K562 (cell line): ENCODE measurements at regions not wholly inside any gene's neighbourhood (a gene's known extent, or its start where the extent isn't known, plus 50 kb on each side); places are given as distances from the start of the nearest gene placed in this dataset.

Source experiments
- ATAC-seq: fragments of 200-7000 bp; cut with Tn5 transposase; 3 replicates; pipeline ENCODE4 v1.9.1; 2020; ENCODE audit warnings: moderate library complexity
- BruUV-seq: library from RNA; stranded (reverse); fragments of 400-500 nt; replicated peaks from 2 replicates; lab custom pipeline; 2021; lab: Mats Ljungman, UMichigan
- CTCF ChIA-PET: fragments of 300-600 bp; formaldehyde crosslinking; extraction: SDS; loops from one replicate; lab custom pipeline; 2021; ENCODE audit warnings: low intra/inter-chr PET ratio; lab: Yijun Ruan, JAX
- POLR2A ChIA-PET: fragments of 300-600, 350-650 bp; sonication (Branson Sonifier 250); formaldehyde crosslinking; extraction: SDS; loops from one replicate; lab custom pipeline; 2021; ENCODE audit warnings: antibody characterized with exemption, inconsistent platforms; lab: Yijun Ruan, JAX
- DNase-seq, 4 experiments: peaks; one replicate each; pipeline versions ENCODE4 v3.0.0 to v3.0.0-alpha.2; 2011 to 2018; ENCODE audit warnings: low spot score in 3 of 4, mixed read lengths in 3 of 4; ENCODE audit errors: extremely low read depth in 1 of 4
- FAIRE-seq: peaks from 2 replicates; lab custom pipeline; 2011; peaks lifted over from hg19 to GRCh38; lab: Jason Lieb, UNC
- H2AFZ ChIP-seq: 2 replicates; pipeline ENCODE4 v1.6.0; 2011; ENCODE audit warnings: low read depth, low read length, control low read depth, inconsistent platforms
- H3K27ac ChIP-seq: fragments of 200-600 bp; 3 replicates; pipeline ENCODE4 v1.8.0; 2011; ENCODE audit warnings: low read depth, mild to moderate bottlenecking, control low read depth, inconsistent platforms, low read length, moderate library complexity, mixed read lengths; ENCODE audit errors: extremely low read depth
- H3K27me3 ChIP-seq, 2 experiments: fragments of 300-600 bp in 1 of 2; 2 replicates in 1 of 2; 3 replicates in 1 of 2; pipeline versions ENCODE4 v1.6.0 to v1.8.0; 2011; ENCODE audit warnings: inconsistent platforms in 2 of 2, low read length in 2 of 2, mild to moderate bottlenecking in 1 of 2, mixed read lengths in 1 of 2, moderate library complexity in 1 of 2; ENCODE audit not compliant: control insufficient read depth in 2 of 2, insufficient read depth in 2 of 2
- H3K36me3 ChIP-seq: fragments of 300-600 bp; 3 replicates; pipeline ENCODE4 v1.8.0; 2011; ENCODE audit warnings: mild to moderate bottlenecking, low read length, inconsistent platforms; ENCODE audit not compliant: control insufficient read depth, insufficient read depth
- H3K4me1 ChIP-seq, 2 experiments: fragments of 200-600 bp in 1 of 2; replicated peaks in 1 of 2; 2 replicates in 1 of 2; 3 replicates in 1 of 2; pipeline versions ENCODE4 v1.5.1 to v1.8.0; 2011; ENCODE audit warnings: inconsistent platforms in 2 of 2, low read length in 2 of 2, mild to moderate bottlenecking in 1 of 2, mixed read lengths in 1 of 2, moderate library complexity in 1 of 2; ENCODE audit not compliant: control insufficient read depth in 2 of 2, insufficient read depth in 2 of 2
- H3K4me2 ChIP-seq: 2 replicates; pipeline ENCODE4 v1.6.1; 2011; ENCODE audit warnings: low read length, control low read depth, inconsistent platforms, mixed read lengths; ENCODE audit not compliant: insufficient read depth
- H3K4me3 ChIP-seq: fragments of 200-600 bp; sonication (generic), shearing (Covaris generic); 2 replicates; pipeline ENCODE4 v1.5.1; 2016; ENCODE audit warnings: control low read depth, inconsistent platforms
- H3K79me2 ChIP-seq: fragments of 200-600 bp; 3 replicates; pipeline ENCODE4 v1.8.0; 2011; ENCODE audit warnings: low read length, inconsistent platforms; ENCODE audit not compliant: control insufficient read depth, insufficient read depth
- H3K9ac ChIP-seq, 2 experiments: 2 replicates each; pipeline versions ENCODE4 v1.6.0 to v1.6.1; 2011; ENCODE audit warnings: low read depth in 2 of 2, low read length in 2 of 2, control low read depth in 1 of 2, inconsistent platforms in 1 of 2, mild to moderate bottlenecking in 1 of 2, mixed read lengths in 1 of 2; ENCODE audit not compliant: insufficient read depth in 1 of 2
- H3K9me1 ChIP-seq: one replicate; pipeline ENCODE4 v1.6.0; 2011; ENCODE audit warnings: inconsistent platforms, mild to moderate bottlenecking, low read length, moderate library complexity; ENCODE audit not compliant: control insufficient read depth, insufficient read depth
- H3K9me3 ChIP-seq: replicated peaks from 2 replicates; pipeline ENCODE4 v1.5.1; 2011; ENCODE audit warnings: low read depth, low read length, inconsistent platforms; ENCODE audit not compliant: control insufficient read depth, insufficient read depth
- H4K20me1 ChIP-seq: replicated peaks from 2 replicates; pipeline ENCODE4 v1.6.1; 2011; ENCODE audit warnings: low read length, inconsistent platforms, mixed read lengths; ENCODE audit not compliant: control insufficient read depth, insufficient read depth
- DACH1 ChIP-seq: fragments of 450-650 bp; IDR thresholded peaks from 2 replicates; pipeline ENCODE4 v1.6.1; 2018; ENCODE audit not compliant: partially characterized antibody
- FOXJ2 ChIP-seq: fragments of 200-800 bp; sonication (Bioruptor generic); IDR thresholded peaks from 2 replicates; pipeline ENCODE4 v1.6.1; 2016; ENCODE audit warnings: missing genetic modification characterization, missing compliant biosample characterization
- MAFG ChIP-seq: fragments of 450-650 bp; conservative IDR thresholded peaks from 2 replicates; pipeline ENCODE4 v1.6.1; 2016; ENCODE audit warnings: missing genetic modification characterization, missing compliant biosample characterization
- MECOM ChIP-seq: fragments of 250-450 bp; sonication (Bioruptor Pico); IDR thresholded peaks from 2 replicates; pipeline ENCODE4 v1.8.0; 2022; ENCODE audit warnings: inconsistent platforms
- MTA3 ChIP-seq: fragments of 450-650 bp; formaldehyde crosslinking; IDR thresholded peaks from 2 replicates; pipeline ENCODE4 v1.6.1; 2017; ENCODE audit warnings: mild to moderate bottlenecking, borderline replicate concordance
- TBP ChIP-seq: optimal IDR thresholded peaks from 2 replicates; pipeline ENCODE3; 2011; ENCODE audit warnings: low read depth, low read length, improper control_type of control experiment
- ZBED1 ChIP-seq: IDR thresholded peaks from 2 replicates; pipeline ENCODE4 v1.6.1; 2014
- ZKSCAN3 ChIP-seq: fragments of 250-450 bp; sonication (Bioruptor Pico); IDR thresholded peaks from 2 replicates; pipeline ENCODE4 v1.4.0; 2020
- ZNF146 ChIP-seq: IDR thresholded peaks from one replicate; pipeline ENCODE4 v1.6.1; 2018; ENCODE audit warnings: missing compliant biosample characterization; ENCODE audit not compliant: unreplicated experiment
- ZNF174 ChIP-seq: fragments of 250-450 bp; sonication (Bioruptor Pico); IDR thresholded peaks from 2 replicates; pipeline ENCODE4 v1.4.0; 2020; ENCODE audit warnings: mild to moderate bottlenecking
- ZNF507 ChIP-seq: conservative IDR thresholded peaks from 2 replicates; pipeline ENCODE4 v1.6.1; 2017; ENCODE audit warnings: missing genetic modification characterization, missing compliant biosample characterization
- ZNF695 ChIP-seq: fragments of 450-650 bp; formaldehyde crosslinking; IDR thresholded peaks from 2 replicates; pipeline ENCODE4 v1.4.0; 2020; ENCODE audit warnings: mild to moderate bottlenecking, moderate library complexity
- WGBS: fragments of 100-300 bp; shearing (Covaris generic); methylation state at CpG from one replicate; pipeline ENCODE4 v1.1.6; 2016; ENCODE audit warnings: low coverage, mixed read lengths; ENCODE audit not compliant: insufficient coverage; ENCODE audit errors: missing lambda C conversion rate; 5-methylcytosine and 5-hydroxymethylcytosine counted together
- in situ Hi-C: fragments of 300-500 bp; cut with MboI; formaldehyde crosslinking; loops from 4 replicates; pipeline ENCODE4 v1.15.0; 2018; ENCODE audit warnings: inconsistent platforms, mixed read lengths
- intact Hi-C: fragments of 100-400 bp; cut with micrococcal nuclease; formaldehyde crosslinking; loops from 2 replicates; pipeline ENCODE4 v1.14.2; 2022

- Histone ChIP-seq H4K20me1 (no peaks in the 10 kb centered on the region), H3K9me3 (no peaks in the 10 kb centered on the region; the same call in 1 of the 2 replicates), H3K4me3 (no peak overlapping the region), H3K27ac (no peak overlapping the region)
- ATAC-seq (no peak), DNase-seq (no peak)
- in situ Hi-C loops: no loop called here
- intact Hi-C loops: no loop called here
- WGBS: 0% methylated on average over 2 of the region's 2 CpGs
- TF ChIP-seq MECOM (CRISPR knock-in tag): no peak
- no peak for TF ChIP-seq FOXJ2 (tag)
- TF ChIP-seq ZNF174 (CRISPR knock-in tag): no peak
- TF ChIP-seq TBP: no peak
- no peak for TF ChIP-seq MAFG
- TF ChIP-seq ZNF507 (tag): no peak
- TF ChIP-seq ZNF146 (CRISPR knock-in tag): no peak
- TF ChIP-seq ZBED1: no peak
- no peak for TF ChIP-seq DACH1
- no peak for TF ChIP-seq MTA3
- TF ChIP-seq ZKSCAN3 (CRISPR knock-in tag): no peak
- no peak for TF ChIP-seq ZNF695 (CRISPR knock-in tag)
- TF ChIP-seq, all 486 proteins: peak for 0
- Histone ChIP-seq H3K27me3 (no peaks in the 10 kb centered on the region), H3K4me2 (no peak overlapping the region), H3K36me3 (no peaks in the 10 kb centered on the region), H2AFZ (no peak overlapping the region), H3K4me1 (no peaks in the 10 kb centered on the region), H3K9ac (no peak overlapping the region), H3K79me2 (no peaks in the 10 kb centered on the region), H3K9me1 (no peaks in the 10 kb centered on the region)
- FAIRE-seq: no peak
- ChIA-PET POLR2A (no interaction called here), CTCF (no interaction called here)
- no TSS peak for BruUV-seq
Observed at GRCh38 chr11:91187314-91187713, 964.5 kb upstream of the CHORDC1 start.
